IMR-90 (cell line): ENCODE measurements at regions not wholly inside any gene's neighbourhood (a gene's known extent, or its start where the extent isn't known, plus 50 kb on each side); places are given as distances from the start of the nearest gene placed in this dataset.

ENCODE experiments used
- ATAC-seq: fragments of 200-7000 bp; cut with Tn5 transposase; 2 replicates; pipeline ENCODE4 v1.9.1; 2020; ENCODE audit warnings: low read depth, mild to moderate bottlenecking, moderate library complexity
- BruUV-seq: library from RNA; stranded (reverse); fragments of 400-500 nt; replicated peaks from 2 replicates; lab custom pipeline; 2021; lab: Mats Ljungman, UMichigan
- CTCF ChIA-PET: fragments of 300-600 bp; formaldehyde crosslinking; extraction: SDS; loops from one replicate; lab custom pipeline; 2021; ENCODE audit warnings: antibody characterized with exemption; lab: Yijun Ruan, JAX
- POLR2A ChIA-PET: fragments of 300-600 bp; sonication (Branson Sonifier 250); formaldehyde crosslinking; loops from one replicate; lab custom pipeline; 2022; ENCODE audit warnings: antibody characterized with exemption; ENCODE audit not compliant: unreplicated experiment; lab: Charles Lee
- DNase-seq: peaks from one replicate; pipeline ENCODE4 v3.0.0; 2013
- H2AFZ ChIP-seq: replicated peaks from 2 replicates; pipeline ENCODE3; 2013; ENCODE audit warnings: low read length, mild to moderate bottlenecking; ENCODE audit not compliant: poor library complexity
- H2AK5ac ChIP-seq: 2 replicates; pipeline ENCODE4 v1.6.1; 2013; ENCODE audit warnings: low read depth, low read length, inconsistent platforms
- H2AK9ac ChIP-seq: replicated peaks from 2 replicates; pipeline ENCODE3; 2013; ENCODE audit warnings: mild to moderate bottlenecking, low read depth, low read length, moderate library complexity; ENCODE audit not compliant: poor library complexity
- H2BK120ac ChIP-seq: 2 replicates; pipeline ENCODE4 v1.6.1; 2013; ENCODE audit warnings: low read depth, low read length, inconsistent platforms
- H2BK15ac ChIP-seq: 3 replicates; pipeline ENCODE4 v1.6.1; 2013; ENCODE audit warnings: low read depth, low read length, inconsistent platforms
- H2BK20ac ChIP-seq: 2 replicates; pipeline ENCODE4 v1.6.1; 2013; ENCODE audit warnings: low read depth, mild to moderate bottlenecking, inconsistent platforms, low read length, moderate library complexity
- H2BK5ac ChIP-seq: 2 replicates; pipeline ENCODE4 v1.6.1; 2013; ENCODE audit warnings: mild to moderate bottlenecking, low read depth, low read length, inconsistent platforms; ENCODE audit not compliant: poor library complexity, severe bottlenecking
- H3K14ac ChIP-seq: replicated peaks from 2 replicates; pipeline ENCODE4 v1.6.1; 2013; ENCODE audit warnings: low read depth, low read length, inconsistent platforms
- H3K18ac ChIP-seq: 2 replicates; pipeline ENCODE4 v1.6.1; 2013; ENCODE audit warnings: low read depth, low read length, control low read depth
- H3K23ac ChIP-seq: 2 replicates; pipeline ENCODE4 v1.6.1; 2013; ENCODE audit warnings: low read depth, low read length, inconsistent platforms
- H3K27ac ChIP-seq: 2 replicates; pipeline ENCODE4 v1.5.1; 2013; ENCODE audit warnings: mild to moderate bottlenecking, control low read depth, low read length; ENCODE audit not compliant: insufficient read depth
- H3K27me3 ChIP-seq: 2 replicates; pipeline ENCODE4 v1.6.1; 2013; ENCODE audit warnings: low read length; ENCODE audit not compliant: control insufficient read depth, insufficient read depth
- H3K36me3 ChIP-seq: 2 replicates; pipeline ENCODE4 v1.6.1; 2013; ENCODE audit warnings: low read length, mixed read lengths; ENCODE audit not compliant: control insufficient read depth, insufficient read depth
- H3K4ac ChIP-seq: 2 replicates; pipeline ENCODE4 v1.6.1; 2013; ENCODE audit warnings: low read depth, low read length, inconsistent platforms
- H3K4me1 ChIP-seq: 2 replicates; pipeline ENCODE4 v1.6.1; 2013; ENCODE audit warnings: low read length, mixed read lengths; ENCODE audit not compliant: control insufficient read depth, insufficient read depth
- H3K4me2 ChIP-seq: 2 replicates; pipeline ENCODE4 v1.6.1; 2013; ENCODE audit warnings: low read depth, mild to moderate bottlenecking, control low read depth, low read length, moderate library complexity
- H3K4me3 ChIP-seq: 2 replicates; pipeline ENCODE4 v1.5.1; 2013; ENCODE audit warnings: low read depth, mild to moderate bottlenecking, control low read depth, low read length, moderate library complexity; ENCODE audit not compliant: insufficient read depth
- H3K56ac ChIP-seq: 2 replicates; pipeline ENCODE4 v1.6.1; 2013; ENCODE audit warnings: low read length, inconsistent platforms; ENCODE audit not compliant: insufficient read depth; ENCODE audit errors: extremely low read depth
- H3K79me1 ChIP-seq, 2 experiments: 2 replicates each; pipeline ENCODE4 v1.6.1; 2013; ENCODE audit warnings: low read length in 2 of 2, inconsistent platforms in 1 of 2, low read depth in 1 of 2
- H3K9ac ChIP-seq: 2 replicates; pipeline ENCODE4 v1.6.1; 2013; ENCODE audit warnings: low read depth, low read length, control low read depth
- H3K9me1 ChIP-seq: 2 replicates; pipeline ENCODE4 v1.6.1; 2013; ENCODE audit warnings: low read length, inconsistent platforms; ENCODE audit not compliant: insufficient read depth
- H3K9me3 ChIP-seq: 2 replicates; pipeline ENCODE4 v1.6.1; 2013; ENCODE audit warnings: low read length; ENCODE audit not compliant: control insufficient read depth, insufficient read depth
- H4K20me1 ChIP-seq: 2 replicates; pipeline ENCODE4 v1.6.1; 2013; ENCODE audit warnings: low read length, inconsistent platforms; ENCODE audit not compliant: insufficient read depth
- H4K5ac ChIP-seq: 2 replicates; pipeline ENCODE4 v1.6.1; 2013; ENCODE audit warnings: mild to moderate bottlenecking, low read depth, low read length, control low read depth
- H4K8ac ChIP-seq, 2 experiments: 2 replicates each; pipeline ENCODE4 v1.6.1; 2013; ENCODE audit warnings: low read depth in 2 of 2, low read length in 2 of 2, control low read depth in 1 of 2, inconsistent platforms in 1 of 2
- H4K91ac ChIP-seq: 2 replicates; pipeline ENCODE4 v1.6.1; 2013; ENCODE audit warnings: low read depth, low read length, inconsistent platforms; ENCODE audit not compliant: insufficient read depth
- BHLHE40 ChIP-seq: fragments of 150-350 bp; IDR thresholded peaks from 2 replicates; pipeline ENCODE4 v1.6.1; 2016; ENCODE audit warnings: mild to moderate bottlenecking, low read depth, low read length
- CEBPB ChIP-seq: IDR thresholded peaks from 2 replicates; pipeline ENCODE4 v1.6.1; 2012; ENCODE audit warnings: low read depth, low read length, improper control_type of control experiment
- CHD1 ChIP-seq: IDR thresholded peaks from 2 replicates; pipeline ENCODE4 v1.6.1; 2012; ENCODE audit warnings: low read depth, low read length, improper control_type of control experiment
- FOS ChIP-seq: fragments of 150-350 bp; IDR thresholded peaks from 2 replicates; pipeline ENCODE4 v1.6.1; 2016; ENCODE audit warnings: low read depth, low read length
- MAFK ChIP-seq: IDR thresholded peaks from 2 replicates; pipeline ENCODE4 v1.6.1; 2012; ENCODE audit warnings: low read depth, low read length, improper control_type of control experiment
- MAZ ChIP-seq: IDR thresholded peaks from 2 replicates; pipeline ENCODE4 v1.6.1; 2012; ENCODE audit warnings: low read depth, mild to moderate bottlenecking, low read length, improper control_type of control experiment, moderate library complexity, borderline replicate concordance
- NFE2L2 ChIP-seq: fragments of 150-350 bp; IDR thresholded peaks from 2 replicates; pipeline ENCODE4 v1.6.1; 2016; ENCODE audit warnings: low read depth, mild to moderate bottlenecking, low read length
- POLR2A ChIP-seq: IDR thresholded peaks from 2 replicates; pipeline ENCODE4 v1.6.1; 2012; ENCODE audit warnings: mild to moderate bottlenecking, low read depth, low read length
- RAD21 ChIP-seq: IDR thresholded peaks from 2 replicates; pipeline ENCODE4 v1.6.1; 2012; ENCODE audit warnings: low read length, improper control_type of control experiment
- RCOR1 ChIP-seq: IDR thresholded peaks from 2 replicates; pipeline ENCODE4 v1.6.1; 2012; ENCODE audit warnings: mild to moderate bottlenecking, low read length, improper control_type of control experiment; ENCODE audit not compliant: insufficient replicate concordance
- RFX5 ChIP-seq: IDR thresholded peaks from 2 replicates; pipeline ENCODE4 v1.8.0; 2012; ENCODE audit warnings: low read depth, mild to moderate bottlenecking, low read length, moderate library complexity
- SMC3 ChIP-seq: fragments of 150-350 bp; IDR thresholded peaks from 2 replicates; pipeline ENCODE4 v1.6.1; 2016; ENCODE audit warnings: low read depth, mild to moderate bottlenecking, antibody characterized with exemption, low read length, moderate library complexity
- WGBS, 2 experiments: methylation state at CpG; one replicate each; pipeline versions ENCODE4 v1.1.5 to v1.1.7; 2013; ENCODE audit warnings: missing lambda C conversion rate in 2 of 2; ENCODE audit not compliant: insufficient read length in 1 of 2; ENCODE audit errors: extremely low coverage in 2 of 2; 5-methylcytosine and 5-hydroxymethylcytosine counted together
- dilution Hi-C: fragments of 300-500 bp; cut with HindIII; formaldehyde crosslinking; loops from one replicate; pipeline ENCODE4 v1.14.3; 2018; ENCODE audit warnings: low sequenced_read_pairs; ENCODE audit not compliant: unreplicated experiment
- in situ Hi-C: fragments of 300-500 bp; cut with MboI; formaldehyde crosslinking; loops from 3 replicates; pipeline ENCODE4 v1.14.3; 2019; ENCODE audit warnings: low sequenced_read_pairs, inconsistent platforms, mixed read lengths
- intact Hi-C: fragments of 100-400 bp; cut with micrococcal nuclease; formaldehyde crosslinking; loops from 2 replicates; pipeline ENCODE4 v1.10.0; 2022
- TF ChIP-seq, protein P1 (sequence below): conservative IDR thresholded peaks from 2 replicates; pipeline ENCODE4 v1.5.1; 2012; ENCODE audit warnings: mild to moderate bottlenecking, low read depth, low read length, improper control_type of control experiment
- TF ChIP-seq, protein P2 (sequence below): fragments of 150-350 bp; IDR thresholded peaks from 2 replicates; pipeline ENCODE4 v1.6.1; 2016; ENCODE audit warnings: low read depth, mild to moderate bottlenecking, low read length, moderate library complexity, borderline replicate concordance
- TF ChIP-seq, protein P3 (sequence below): fragments of 150-350 bp; IDR thresholded peaks from 2 replicates; pipeline ENCODE4 v1.6.1; 2017; ENCODE audit warnings: mild to moderate bottlenecking, antibody characterized with exemption, low read length, low read depth

DNA sequence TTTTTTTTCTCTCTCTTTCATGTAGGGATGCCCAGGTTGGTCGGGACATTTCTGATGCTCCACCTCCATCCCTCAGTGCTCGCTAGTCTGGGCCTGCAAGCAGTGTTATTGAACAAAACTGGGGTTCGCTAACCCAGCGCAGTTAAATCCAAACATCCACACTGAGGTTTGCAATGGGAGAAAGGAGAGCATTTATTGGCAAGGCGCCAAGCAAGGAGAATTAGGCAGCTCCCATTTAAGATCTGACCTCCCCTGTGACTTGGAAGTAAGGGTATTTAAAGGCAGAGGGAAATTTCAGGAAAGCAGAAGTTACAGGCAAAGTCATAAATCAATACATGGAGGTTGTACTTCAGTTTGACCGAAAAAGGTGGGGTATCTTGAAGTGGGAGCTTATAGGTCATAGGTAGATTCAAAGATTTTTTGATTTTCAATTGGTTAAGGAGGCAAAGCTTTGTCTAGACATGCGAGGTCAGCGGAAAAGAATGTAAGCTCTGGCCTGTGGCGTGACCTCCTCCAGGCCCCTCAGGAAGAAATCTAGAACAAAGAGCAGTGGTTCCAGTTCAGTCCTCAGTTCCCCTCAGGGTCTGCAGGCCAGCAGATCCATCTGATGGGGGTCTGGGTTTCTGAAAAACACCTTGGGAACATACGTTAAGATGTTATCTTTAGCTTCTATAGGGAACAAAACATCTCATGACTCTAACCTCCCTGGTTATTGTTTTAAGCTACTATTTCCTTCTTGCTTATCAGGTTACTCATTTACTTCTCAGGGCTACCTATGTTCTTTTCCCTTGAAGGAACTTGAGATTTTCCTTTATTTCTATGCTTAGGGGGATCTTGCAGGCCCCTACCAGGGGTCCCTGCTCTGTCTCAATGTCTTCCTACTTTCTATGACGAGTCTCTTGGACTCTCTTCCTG is 66.0 kb upstream of the KIF16B start:
- Histone ChIP-seq H3K23ac (no peak overlapping the region), H2BK20ac (no peak overlapping the region), H3K9me3 (no peaks in the 10 kb centered on the region), H3K9ac (no peak overlapping the region), H2AFZ (no peak overlapping the region), H4K8ac (no peak overlapping the region), H3K4me2 (no peak overlapping the region), H4K5ac (no peak overlapping the region), H2BK15ac (no peak overlapping the region), H3K56ac (no peak overlapping the region), H3K4ac (no peak overlapping the region), H3K27ac (no peak overlapping the region), H4K20me1 (no peaks in the 10 kb centered on the region), H3K14ac (no peak overlapping the region), H4K91ac (no peak overlapping the region), H3K4me1 (no peaks in the 10 kb centered on the region), H3K27me3 (no peaks in the 10 kb centered on the region; the same call in 1 of the 2 replicates), H2BK5ac (no peak overlapping the region), H2AK5ac (no peak overlapping the region), H3K4me3 (no peak overlapping the region), H2AK9ac (no peak overlapping the region), H2BK120ac (no peak overlapping the region), H3K9me1 (no peaks in the 10 kb centered on the region), H3K18ac (no peak overlapping the region), H3K79me1 (no peaks in the 10 kb centered on the region), H3K36me3 (no peaks in the 10 kb centered on the region)
- ChIA-PET CTCF (no interaction called here), POLR2A (no interaction called here)
- in situ Hi-C loops: no loop called here
- dilution Hi-C loops: no loop called here
- ATAC-seq: no peak
- BruUV-seq: no TSS peak
- DNase-seq: no peak
- intact Hi-C loops: no loop called here
- 60% methylated on average over 3 of the region's 11 CpGs; no CpG with 5 or more reads in 1 of the 2 experiments for WGBS, 2 experiments
- no peak for TF ChIP-seq FOS
- no peak for TF ChIP-seq RCOR1
- TF ChIP-seq BHLHE40: no peak
- TF ChIP-seq RFX5: no peak
- no peak for TF ChIP-seq CEBPB
- no peak for TF ChIP-seq MAFK
- TF ChIP-seq POLR2A: no peak
- no peak for TF ChIP-seq NFE2L2
- TF ChIP-seq, protein P1, sequence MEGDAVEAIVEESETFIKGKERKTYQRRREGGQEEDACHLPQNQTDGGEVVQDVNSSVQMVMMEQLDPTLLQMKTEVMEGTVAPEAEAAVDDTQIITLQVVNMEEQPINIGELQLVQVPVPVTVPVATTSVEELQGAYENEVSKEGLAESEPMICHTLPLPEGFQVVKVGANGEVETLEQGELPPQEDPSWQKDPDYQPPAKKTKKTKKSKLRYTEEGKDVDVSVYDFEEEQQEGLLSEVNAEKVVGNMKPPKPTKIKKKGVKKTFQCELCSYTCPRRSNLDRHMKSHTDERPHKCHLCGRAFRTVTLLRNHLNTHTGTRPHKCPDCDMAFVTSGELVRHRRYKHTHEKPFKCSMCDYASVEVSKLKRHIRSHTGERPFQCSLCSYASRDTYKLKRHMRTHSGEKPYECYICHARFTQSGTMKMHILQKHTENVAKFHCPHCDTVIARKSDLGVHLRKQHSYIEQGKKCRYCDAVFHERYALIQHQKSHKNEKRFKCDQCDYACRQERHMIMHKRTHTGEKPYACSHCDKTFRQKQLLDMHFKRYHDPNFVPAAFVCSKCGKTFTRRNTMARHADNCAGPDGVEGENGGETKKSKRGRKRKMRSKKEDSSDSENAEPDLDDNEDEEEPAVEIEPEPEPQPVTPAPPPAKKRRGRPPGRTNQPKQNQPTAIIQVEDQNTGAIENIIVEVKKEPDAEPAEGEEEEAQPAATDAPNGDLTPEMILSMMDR: no peak
- TF ChIP-seq, protein P2, sequence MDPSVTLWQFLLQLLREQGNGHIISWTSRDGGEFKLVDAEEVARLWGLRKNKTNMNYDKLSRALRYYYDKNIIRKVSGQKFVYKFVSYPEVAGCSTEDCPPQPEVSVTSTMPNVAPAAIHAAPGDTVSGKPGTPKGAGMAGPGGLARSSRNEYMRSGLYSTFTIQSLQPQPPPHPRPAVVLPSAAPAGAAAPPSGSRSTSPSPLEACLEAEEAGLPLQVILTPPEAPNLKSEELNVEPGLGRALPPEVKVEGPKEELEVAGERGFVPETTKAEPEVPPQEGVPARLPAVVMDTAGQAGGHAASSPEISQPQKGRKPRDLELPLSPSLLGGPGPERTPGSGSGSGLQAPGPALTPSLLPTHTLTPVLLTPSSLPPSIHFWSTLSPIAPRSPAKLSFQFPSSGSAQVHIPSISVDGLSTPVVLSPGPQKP: no peak
- TF ChIP-seq MAZ: no peak
- no peak for TF ChIP-seq SMC3
- TF ChIP-seq RAD21: no peak
- TF ChIP-seq, protein P3, sequence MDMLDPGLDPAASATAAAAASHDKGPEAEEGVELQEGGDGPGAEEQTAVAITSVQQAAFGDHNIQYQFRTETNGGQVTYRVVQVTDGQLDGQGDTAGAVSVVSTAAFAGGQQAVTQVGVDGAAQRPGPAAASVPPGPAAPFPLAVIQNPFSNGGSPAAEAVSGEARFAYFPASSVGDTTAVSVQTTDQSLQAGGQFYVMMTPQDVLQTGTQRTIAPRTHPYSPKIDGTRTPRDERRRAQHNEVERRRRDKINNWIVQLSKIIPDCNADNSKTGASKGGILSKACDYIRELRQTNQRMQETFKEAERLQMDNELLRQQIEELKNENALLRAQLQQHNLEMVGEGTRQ: no peak
- no peak for TF ChIP-seq CHD1
